GM23338 (cell line): ENCODE measurements at regions not wholly inside any gene's neighbourhood (a gene's known extent, or its start where the extent isn't known, plus 50 kb on each side); places are given as distances from the start of the nearest gene placed in this dataset.

Experiments used
- ATAC-seq: fragments of 200-7000 bp; cut with Tn5 transposase; 3 replicates; pipeline ENCODE4 v1.9.1; 2020
- DNase-seq: peaks from one replicate; pipeline ENCODE4 v3.0.0-alpha.2; 2015; ENCODE audit warnings: low spot score
- H2AFZ ChIP-seq: fragments of 200-600 bp; sonication (generic); 2 replicates; pipeline ENCODE4 v1.8.0; 2016; ENCODE audit warnings: antibody characterized with exemption, mild to moderate bottlenecking, moderate library complexity
- H3F3A ChIP-seq: fragments of 200-600 bp; sonication (generic); replicated peaks from 2 replicates; pipeline ENCODE4 v1.8.0; 2017; ENCODE audit warnings: antibody characterized with exemption, mixed run types, low read depth
- H3K27ac ChIP-seq: fragments of 200-600 bp; sonication (generic); 2 replicates; pipeline ENCODE4 v1.6.1; 2016; ENCODE audit warnings: low read depth
- H3K27me3 ChIP-seq: fragments of 200-600 bp; sonication (generic); 2 replicates; pipeline ENCODE4 v1.8.0; 2016; ENCODE audit warnings: mild to moderate bottlenecking, mixed run types, moderate library complexity; ENCODE audit not compliant: insufficient read depth
- H3K36me3 ChIP-seq: fragments of 200-600 bp; sonication (generic); 2 replicates; pipeline ENCODE4 v1.8.0; 2016; ENCODE audit warnings: mild to moderate bottlenecking; ENCODE audit not compliant: insufficient read depth
- H3K4me1 ChIP-seq: fragments of 200-600 bp; sonication (generic); 2 replicates; pipeline ENCODE4 v1.8.0; 2016; ENCODE audit warnings: mild to moderate bottlenecking, moderate library complexity; ENCODE audit not compliant: insufficient read depth
- H3K4me2 ChIP-seq: fragments of 200-600 bp; sonication (generic); 2 replicates; pipeline ENCODE4 v1.7.1; 2017; ENCODE audit warnings: mixed run types
- H3K4me3 ChIP-seq: fragments of 200-600 bp; sonication (generic); 2 replicates; pipeline ENCODE4 v1.6.1; 2016; ENCODE audit warnings: mixed run types
- H3K79me2 ChIP-seq: fragments of 200-600 bp; sonication (generic); replicated peaks from 2 replicates; pipeline ENCODE4 v1.8.0; 2017; ENCODE audit warnings: mild to moderate bottlenecking; ENCODE audit not compliant: insufficient read depth
- H3K9me2 ChIP-seq: fragments of 200-600 bp; sonication (generic); 2 replicates; pipeline ENCODE4 v1.8.0; 2017; ENCODE audit not compliant: insufficient read depth
- H4K20me1 ChIP-seq: fragments of 200-600 bp; sonication (generic); replicated peaks from 2 replicates; pipeline ENCODE4 v1.8.0; 2017; ENCODE audit warnings: mild to moderate bottlenecking; ENCODE audit not compliant: insufficient read depth
- H3K27ac Mint-ChIP-seq: 2 replicates; pipeline ENCODE4 v1.8.0; 2020; ENCODE audit warnings: inconsistent platforms, mild to moderate bottlenecking, moderate library complexity, mixed read lengths
- H3K27me3 Mint-ChIP-seq: 3 replicates; pipeline ENCODE4 v1.8.0; 2022; ENCODE audit warnings: low read depth, mild to moderate bottlenecking, moderate library complexity, mixed read lengths, inconsistent platforms; ENCODE audit not compliant: insufficient read depth, poor library complexity
- H3K36me3 Mint-ChIP-seq: 3 replicates; pipeline ENCODE4 v1.8.0; 2021; ENCODE audit warnings: low read depth, mild to moderate bottlenecking, inconsistent platforms, moderate library complexity, mixed read lengths
- H3K4me1 Mint-ChIP-seq: 3 replicates; pipeline ENCODE4 v1.8.0; 2020; ENCODE audit warnings: mild to moderate bottlenecking, inconsistent platforms, mixed read lengths
- H3K4me3 Mint-ChIP-seq: 3 replicates; pipeline ENCODE4 v1.8.0; 2021; ENCODE audit warnings: moderate library complexity, mild to moderate bottlenecking, inconsistent platforms, mixed read lengths
- H3K9me3 Mint-ChIP-seq: 3 replicates; pipeline ENCODE4 v1.8.0; 2020; ENCODE audit warnings: moderate library complexity, mild to moderate bottlenecking, inconsistent platforms, mixed read lengths
- EZH2 ChIP-seq: fragments of 200-600 bp; sonication (generic); IDR thresholded peaks from one replicate; pipeline ENCODE4 v1.8.0; 2017; ENCODE audit warnings: antibody characterized with exemption, mild to moderate bottlenecking, low read depth; ENCODE audit not compliant: unreplicated experiment
- EZH2phosphoT487 ChIP-seq: fragments of 200-600 bp; sonication (generic); IDR thresholded peaks from one replicate; pipeline ENCODE4 v1.8.1; 2018; ENCODE audit warnings: antibody characterized with exemption; ENCODE audit not compliant: unreplicated experiment
- JUNB ChIP-seq: IDR thresholded peaks from one replicate; pipeline ENCODE4 v1.6.1; 2016; ENCODE audit warnings: antibody characterized with exemption; ENCODE audit not compliant: unreplicated experiment
- NANOG ChIP-seq: IDR thresholded peaks from 2 replicates; pipeline ENCODE4 v1.6.1; 2016; ENCODE audit warnings: antibody characterized with exemption, borderline replicate concordance
- ZNF114 ChIP-seq: fragments of 250-450 bp; sonication (Bioruptor Pico); IDR thresholded peaks from 2 replicates; pipeline ENCODE4 v1.5.0; 2020; ENCODE audit warnings: mild to moderate bottlenecking, moderate library complexity
- TF ChIP-seq, protein P1 (sequence below): IDR thresholded peaks from 2 replicates; pipeline ENCODE4 v1.6.1; 2016; ENCODE audit warnings: antibody characterized with exemption
- TF ChIP-seq, protein P2 (sequence below), 2 experiments: fragments of 200-600 bp in 1 of 2; sonication (generic) in 1 of 2; conservative IDR thresholded peaks; 2 replicates each; pipeline versions ENCODE4 v1.5.1 to v1.6.1; 2016 to 2017; ENCODE audit warnings: antibody characterized with exemption in 2 of 2, low read depth in 2 of 2, mild to moderate bottlenecking in 2 of 2, moderate library complexity in 1 of 2
- TF ChIP-seq, protein P3 (sequence below): fragments of 250-450 bp; sonication (Bioruptor Pico); IDR thresholded peaks from 2 replicates; pipeline ENCODE4 v1.5.0; 2020; ENCODE audit warnings: mild to moderate bottlenecking, moderate library complexity

DNA sequence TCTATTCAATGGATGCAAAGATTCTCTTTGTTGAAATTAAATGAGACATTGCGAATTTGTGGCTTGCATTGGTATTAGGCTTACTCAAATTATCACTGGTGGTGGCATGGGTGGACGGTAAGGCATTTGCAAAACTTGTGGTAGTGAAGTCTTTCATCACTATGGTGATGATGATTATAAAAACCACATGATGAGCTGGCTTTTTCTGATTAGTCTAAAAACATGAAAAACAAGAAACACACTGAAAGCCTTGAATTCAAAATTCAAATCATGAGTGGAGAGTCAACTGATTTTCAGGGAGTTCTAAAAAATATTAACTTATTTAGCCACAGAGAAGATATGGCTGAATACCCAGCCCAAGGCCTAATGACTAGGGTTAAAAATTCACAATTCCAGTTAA, 99.8 kb upstream of the HGF start:
- Mint-ChIP-seq H3K27ac (no peak overlapping the region), H3K4me3 (no peak overlapping the region), H3K4me1 (no peaks in the 10 kb centered on the region), H3K9me3 (no peaks in the 10 kb centered on the region), H3K36me3 (no peaks in the 10 kb centered on the region), H3K27me3 (no peaks in the 10 kb centered on the region)
- H3K4me3 ChIP-seq, result no peak overlapping the region
- ATAC-seq (no peak), DNase-seq (no peak)
- no peak overlapping the region for H3K4me2 ChIP-seq
- no peak for TF ChIP-seq NANOG
- TF ChIP-seq, protein P1, sequence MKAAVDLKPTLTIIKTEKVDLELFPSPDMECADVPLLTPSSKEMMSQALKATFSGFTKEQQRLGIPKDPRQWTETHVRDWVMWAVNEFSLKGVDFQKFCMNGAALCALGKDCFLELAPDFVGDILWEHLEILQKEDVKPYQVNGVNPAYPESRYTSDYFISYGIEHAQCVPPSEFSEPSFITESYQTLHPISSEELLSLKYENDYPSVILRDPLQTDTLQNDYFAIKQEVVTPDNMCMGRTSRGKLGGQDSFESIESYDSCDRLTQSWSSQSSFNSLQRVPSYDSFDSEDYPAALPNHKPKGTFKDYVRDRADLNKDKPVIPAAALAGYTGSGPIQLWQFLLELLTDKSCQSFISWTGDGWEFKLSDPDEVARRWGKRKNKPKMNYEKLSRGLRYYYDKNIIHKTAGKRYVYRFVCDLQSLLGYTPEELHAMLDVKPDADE, result no peak
- TF ChIP-seq, protein P2, sequence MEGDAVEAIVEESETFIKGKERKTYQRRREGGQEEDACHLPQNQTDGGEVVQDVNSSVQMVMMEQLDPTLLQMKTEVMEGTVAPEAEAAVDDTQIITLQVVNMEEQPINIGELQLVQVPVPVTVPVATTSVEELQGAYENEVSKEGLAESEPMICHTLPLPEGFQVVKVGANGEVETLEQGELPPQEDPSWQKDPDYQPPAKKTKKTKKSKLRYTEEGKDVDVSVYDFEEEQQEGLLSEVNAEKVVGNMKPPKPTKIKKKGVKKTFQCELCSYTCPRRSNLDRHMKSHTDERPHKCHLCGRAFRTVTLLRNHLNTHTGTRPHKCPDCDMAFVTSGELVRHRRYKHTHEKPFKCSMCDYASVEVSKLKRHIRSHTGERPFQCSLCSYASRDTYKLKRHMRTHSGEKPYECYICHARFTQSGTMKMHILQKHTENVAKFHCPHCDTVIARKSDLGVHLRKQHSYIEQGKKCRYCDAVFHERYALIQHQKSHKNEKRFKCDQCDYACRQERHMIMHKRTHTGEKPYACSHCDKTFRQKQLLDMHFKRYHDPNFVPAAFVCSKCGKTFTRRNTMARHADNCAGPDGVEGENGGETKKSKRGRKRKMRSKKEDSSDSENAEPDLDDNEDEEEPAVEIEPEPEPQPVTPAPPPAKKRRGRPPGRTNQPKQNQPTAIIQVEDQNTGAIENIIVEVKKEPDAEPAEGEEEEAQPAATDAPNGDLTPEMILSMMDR (conservative IDR thresholded peaks at IDR 0.05; ENCODE audit: low read depth in 2 of 2), result no peak
- no peak for TF ChIP-seq EZH2phosphoT487
- TF ChIP-seq ZNF114 (CRISPR knock-in tag), result no peak
- TF ChIP-seq EZH2, result no peak
- no peak for TF ChIP-seq JUNB
- TF ChIP-seq, protein P3, sequence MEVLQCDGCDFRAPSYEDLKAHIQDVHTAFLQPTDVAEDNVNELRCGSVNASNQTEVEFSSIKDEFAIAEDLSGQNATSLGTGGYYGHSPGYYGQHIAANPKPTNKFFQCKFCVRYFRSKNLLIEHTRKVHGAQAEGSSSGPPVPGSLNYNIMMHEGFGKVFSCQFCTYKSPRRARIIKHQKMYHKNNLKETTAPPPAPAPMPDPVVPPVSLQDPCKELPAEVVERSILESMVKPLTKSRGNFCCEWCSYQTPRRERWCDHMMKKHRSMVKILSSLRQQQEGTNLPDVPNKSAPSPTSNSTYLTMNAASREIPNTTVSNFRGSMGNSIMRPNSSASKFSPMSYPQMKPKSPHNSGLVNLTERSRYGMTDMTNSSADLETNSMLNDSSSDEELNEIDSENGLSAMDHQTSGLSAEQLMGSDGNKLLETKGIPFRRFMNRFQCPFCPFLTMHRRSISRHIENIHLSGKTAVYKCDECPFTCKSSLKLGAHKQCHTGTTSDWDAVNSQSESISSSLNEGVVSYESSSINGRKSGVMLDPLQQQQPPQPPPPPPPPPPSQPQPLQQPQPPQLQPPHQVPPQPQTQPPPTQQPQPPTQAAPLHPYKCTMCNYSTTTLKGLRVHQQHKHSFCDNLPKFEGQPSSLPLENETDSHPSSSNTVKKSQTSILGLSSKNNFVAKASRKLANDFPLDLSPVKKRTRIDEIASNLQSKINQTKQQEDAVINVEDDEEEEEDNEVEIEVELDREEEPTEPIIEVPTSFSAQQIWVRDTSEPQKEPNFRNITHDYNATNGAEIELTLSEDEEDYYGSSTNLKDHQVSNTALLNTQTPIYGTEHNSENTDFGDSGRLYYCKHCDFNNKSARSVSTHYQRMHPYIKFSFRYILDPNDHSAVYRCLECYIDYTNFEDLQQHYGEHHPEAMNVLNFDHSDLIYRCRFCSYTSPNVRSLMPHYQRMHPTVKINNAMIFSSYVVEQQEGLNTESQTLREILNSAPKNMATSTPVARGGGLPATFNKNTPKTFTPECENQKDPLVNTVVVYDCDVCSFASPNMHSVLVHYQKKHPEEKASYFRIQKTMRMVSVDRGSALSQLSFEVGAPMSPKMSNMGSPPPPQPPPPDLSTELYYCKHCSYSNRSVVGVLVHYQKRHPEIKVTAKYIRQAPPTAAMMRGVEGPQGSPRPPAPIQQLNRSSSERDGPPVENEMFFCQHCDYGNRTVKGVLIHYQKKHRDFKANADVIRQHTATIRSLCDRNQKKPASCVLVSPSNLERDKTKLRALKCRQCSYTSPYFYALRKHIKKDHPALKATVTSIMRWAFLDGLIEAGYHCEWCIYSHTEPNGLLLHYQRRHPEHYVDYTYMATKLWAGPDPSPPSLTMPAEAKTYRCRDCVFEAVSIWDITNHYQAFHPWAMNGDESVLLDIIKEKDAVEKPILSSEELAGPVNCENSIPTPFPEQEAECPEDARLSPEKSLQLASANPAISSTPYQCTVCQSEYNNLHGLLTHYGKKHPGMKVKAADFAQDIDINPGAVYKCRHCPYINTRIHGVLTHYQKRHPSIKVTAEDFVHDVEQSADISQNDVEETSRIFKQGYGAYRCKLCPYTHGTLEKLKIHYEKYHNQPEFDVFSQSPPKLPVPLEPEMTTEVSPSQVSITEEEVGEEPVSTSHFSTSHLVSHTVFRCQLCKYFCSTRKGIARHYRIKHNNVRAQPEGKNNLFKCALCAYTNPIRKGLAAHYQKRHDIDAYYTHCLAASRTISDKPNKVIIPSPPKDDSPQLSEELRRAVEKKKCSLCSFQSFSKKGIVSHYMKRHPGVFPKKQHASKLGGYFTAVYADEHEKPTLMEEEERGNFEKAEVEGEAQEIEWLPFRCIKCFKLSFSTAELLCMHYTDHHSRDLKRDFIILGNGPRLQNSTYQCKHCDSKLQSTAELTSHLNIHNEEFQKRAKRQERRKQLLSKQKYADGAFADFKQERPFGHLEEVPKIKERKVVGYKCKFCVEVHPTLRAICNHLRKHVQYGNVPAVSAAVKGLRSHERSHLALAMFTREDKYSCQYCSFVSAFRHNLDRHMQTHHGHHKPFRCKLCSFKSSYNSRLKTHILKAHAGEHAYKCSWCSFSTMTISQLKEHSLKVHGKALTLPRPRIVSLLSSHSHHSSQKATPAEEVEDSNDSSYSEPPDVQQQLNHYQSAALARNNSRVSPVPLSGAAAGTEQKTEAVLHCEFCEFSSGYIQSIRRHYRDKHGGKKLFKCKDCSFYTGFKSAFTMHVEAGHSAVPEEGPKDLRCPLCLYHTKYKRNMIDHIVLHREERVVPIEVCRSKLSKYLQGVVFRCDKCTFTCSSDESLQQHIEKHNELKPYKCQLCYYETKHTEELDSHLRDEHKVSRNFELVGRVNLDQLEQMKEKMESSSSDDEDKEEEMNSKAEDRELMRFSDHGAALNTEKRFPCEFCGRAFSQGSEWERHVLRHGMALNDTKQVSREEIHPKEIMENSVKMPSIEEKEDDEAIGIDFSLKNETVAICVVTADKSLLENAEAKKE (CRISPR knock-in tag), result no peak
- no peaks in the 10 kb centered on the region for H3K79me2 ChIP-seq
- H3K4me1 ChIP-seq, result no peaks in the 10 kb centered on the region
- H3K36me3 ChIP-seq, result no peaks in the 10 kb centered on the region
- no peaks in the 10 kb centered on the region; the same call in 1 of the 2 replicates for H3K9me2 ChIP-seq
- no peaks in the 10 kb centered on the region for H3F3A ChIP-seq
- H2AFZ ChIP-seq, result no peak overlapping the region
- H4K20me1 ChIP-seq, result no peaks in the 10 kb centered on the region
- no peaks in the 10 kb centered on the region for H3K27me3 ChIP-seq
- H3K27ac ChIP-seq, result no peak overlapping the region
